Muscle of leg (tissue), 3 donors: ENCODE measurements at regions not wholly inside any gene's neighbourhood (a gene's known extent, or its start where the extent isn't known, plus 50 kb on each side); places are given as distances from the start of the nearest gene placed in this dataset.

Experiments used
- DNase-seq: peaks from one replicate; pipeline ENCODE4 v3.0.0; 2013
- H3K27ac ChIP-seq: one replicate; pipeline ENCODE4 v1.5.1; 2013; ENCODE audit warnings: mild to moderate bottlenecking, low read length, control low read depth
- H3K27me3 ChIP-seq: one replicate; pipeline ENCODE4 v1.6.1; 2013; ENCODE audit warnings: low read length; ENCODE audit not compliant: control insufficient read depth, insufficient read depth
- H3K36me3 ChIP-seq: one replicate; pipeline ENCODE4 v1.6.1; 2013; ENCODE audit warnings: low read length; ENCODE audit not compliant: control insufficient read depth, insufficient read depth
- H3K4me1 ChIP-seq: one replicate; pipeline ENCODE4 v1.6.1; 2013; ENCODE audit warnings: low read length; ENCODE audit not compliant: control insufficient read depth, insufficient read depth
- H3K4me3 ChIP-seq: one replicate; pipeline ENCODE4 v1.5.1; 2013; ENCODE audit warnings: low read length, control low read depth
- H3K9me3 ChIP-seq: replicated peaks from 2 replicates; pipeline ENCODE4 v1.6.1; 2013; ENCODE audit warnings: low read depth, low read length; ENCODE audit not compliant: control insufficient read depth
- WGBS: methylation state at CpG from one replicate; pipeline ENCODE4 v1.1.5; 2013; ENCODE audit warnings: missing lambda C conversion rate; ENCODE audit not compliant: insufficient coverage; 5-methylcytosine and 5-hydroxymethylcytosine counted together

DNA sequence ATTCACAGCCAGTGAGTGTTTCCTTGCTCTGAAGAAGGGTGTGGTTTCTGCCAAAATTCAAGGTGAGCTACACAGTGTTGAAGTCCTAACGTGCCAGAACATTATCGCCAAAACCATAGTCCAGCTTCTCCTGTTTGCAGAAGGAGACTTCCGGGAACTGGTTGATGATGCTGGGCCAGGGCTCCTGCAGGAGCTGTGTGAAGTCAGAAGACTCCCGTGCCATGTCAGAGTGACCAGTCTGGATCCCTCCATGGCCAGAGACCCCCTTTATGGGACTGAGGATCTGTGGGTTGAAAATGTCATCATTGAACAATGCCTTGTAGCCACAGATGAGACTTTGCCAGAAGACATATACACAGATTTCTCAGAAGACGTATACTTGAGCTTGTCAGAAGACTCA lies 96.0 kb upstream of the RAB12 start:
- no peak overlapping the region for H3K4me3 ChIP-seq
- no peak for DNase-seq
- peaks cover 16% of the 10 kb centered on the region for H3K27me3 ChIP-seq
- WGBS = 95% methylated on average over 4 of the region's 5 CpGs
- H3K4me1 ChIP-seq = no peaks in the 10 kb centered on the region
- H3K9me3 ChIP-seq = no peaks in the 10 kb centered on the region
- H3K27ac ChIP-seq = no peak overlapping the region
- H3K36me3 ChIP-seq = no peaks in the 10 kb centered on the region

DNA sequence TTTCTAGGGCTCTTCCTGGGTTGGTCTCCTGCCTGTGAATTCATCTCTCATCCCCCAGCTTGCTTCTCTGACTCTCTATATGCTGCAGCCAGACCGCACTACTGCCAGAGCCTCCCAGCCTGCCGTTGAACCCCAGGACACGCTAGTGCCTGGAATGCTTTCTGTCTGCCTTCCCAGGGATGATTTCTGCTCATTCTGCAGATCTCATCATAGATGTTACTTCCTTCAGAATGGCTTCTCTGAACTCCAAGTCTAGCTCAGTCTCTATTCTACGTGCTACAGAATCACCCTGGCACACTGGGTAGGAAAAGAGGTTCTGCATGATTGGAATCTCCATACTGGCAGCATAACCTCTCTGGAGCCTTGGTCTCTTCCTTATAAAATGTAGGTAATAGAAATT lies 94.8 kb upstream of the RAB12 start:
- H3K27me3 ChIP-seq = peaks cover 16% of the 10 kb centered on the region
- DNase-seq = no peak
- no peak overlapping the region for H3K4me3 ChIP-seq
- H3K27ac ChIP-seq = no peak overlapping the region
- no peaks in the 10 kb centered on the region for H3K9me3 ChIP-seq
- H3K36me3 ChIP-seq = no peaks in the 10 kb centered on the region
- no peaks in the 10 kb centered on the region for H3K4me1 ChIP-seq
- 63% methylated on average over 3 of the region's 4 CpGs for WGBS

DNA sequence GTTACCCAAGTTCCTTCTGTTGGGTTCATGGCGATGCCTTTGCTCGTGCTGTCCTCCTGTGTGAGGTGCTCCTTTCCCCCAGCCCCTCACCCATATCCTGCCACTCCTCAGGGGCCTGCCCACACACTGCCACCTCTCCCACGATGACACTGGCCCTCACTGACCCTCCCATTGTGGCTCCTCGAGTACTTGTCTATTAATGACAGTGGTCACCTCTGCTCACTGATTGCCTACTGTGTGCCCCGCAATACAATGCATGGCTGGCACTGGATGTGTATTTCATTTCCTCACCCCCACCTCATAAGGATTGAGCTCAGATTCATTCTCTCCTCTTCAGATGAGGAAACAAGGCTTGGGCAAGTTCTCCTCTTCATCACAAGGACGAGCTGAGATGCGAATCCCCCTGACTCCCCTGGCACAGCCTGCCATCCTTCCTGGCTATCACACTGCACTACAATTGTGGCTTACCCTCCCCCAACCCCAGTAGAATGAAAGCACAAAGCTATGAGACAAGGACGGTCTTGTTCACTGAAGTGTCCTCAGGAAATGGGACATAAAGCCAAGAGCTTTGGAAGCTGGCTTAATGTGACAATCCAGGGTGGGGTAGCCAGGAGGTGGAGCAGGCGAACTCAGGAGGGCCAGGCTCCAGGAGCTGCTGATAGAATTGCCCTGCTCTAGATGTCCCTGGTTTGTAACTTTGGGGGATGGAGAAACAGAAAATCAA lies 93.9 kb upstream of the RAB12 start:
- Histone ChIP-seq H3K27ac (no peak overlapping the region), H3K9me3 (no peaks in the 10 kb centered on the region), H3K4me3 (no peak overlapping the region), H3K36me3 (no peaks in the 10 kb centered on the region), H3K27me3 (peaks cover 12% of the 10 kb centered on the region), H3K4me1 (no peaks in the 10 kb centered on the region)
- 87% methylated on average over 7 of the region's 9 CpGs for WGBS
- DNase-seq = no peak

DNA sequence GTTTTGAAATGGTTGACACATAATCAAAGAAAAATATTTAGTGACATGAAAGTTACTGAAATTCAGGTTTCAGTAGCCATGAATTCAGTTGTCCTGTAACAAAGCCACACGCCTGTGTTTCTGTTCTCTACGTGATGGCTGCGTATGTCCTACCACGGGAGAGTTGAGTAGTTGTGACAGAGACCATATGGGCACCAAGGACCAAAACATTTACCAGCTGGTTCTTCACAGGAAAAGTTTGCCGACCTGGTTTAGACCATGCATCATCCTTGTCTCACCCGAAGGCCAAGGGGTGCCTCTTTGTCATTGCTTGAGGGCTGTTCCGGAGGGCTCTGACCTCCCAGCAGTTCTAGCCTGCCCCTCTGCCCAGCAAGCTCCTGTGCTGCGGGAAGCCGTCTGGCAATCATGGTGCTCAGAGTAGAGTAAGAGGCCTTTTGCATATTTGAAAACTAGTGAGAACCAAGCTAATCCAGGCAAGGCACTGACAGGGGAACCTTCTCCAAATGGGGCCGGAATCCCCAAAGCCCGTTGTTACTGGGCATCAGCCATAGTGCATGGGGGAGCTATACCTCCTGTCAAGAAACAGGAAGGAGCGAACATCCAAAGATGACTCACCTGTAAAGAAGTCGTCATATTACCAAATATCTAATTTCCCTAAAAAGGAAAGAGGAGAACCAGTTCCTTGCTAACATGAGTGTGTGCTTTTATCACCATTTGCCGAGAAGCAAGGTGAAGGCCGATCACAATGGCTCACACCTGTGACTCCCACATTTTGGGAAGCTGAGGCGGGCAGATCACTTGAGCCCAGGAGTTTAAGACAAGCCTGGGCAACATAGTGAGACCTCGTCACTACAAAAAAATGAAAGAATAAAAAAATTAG lies 92.6 kb upstream of the RAB12 start:
- Histone ChIP-seq H3K27me3 (peaks cover 12% of the 10 kb centered on the region), H3K4me3 (no peak overlapping the region), H3K36me3 (no peaks in the 10 kb centered on the region), H3K9me3 (peaks cover 8% of the 10 kb centered on the region), H3K4me1 (no peaks in the 10 kb centered on the region), H3K27ac (no peak overlapping the region)
- no peak for DNase-seq
- 91% methylated on average over 11 of the region's 17 CpGs for WGBS

DNA sequence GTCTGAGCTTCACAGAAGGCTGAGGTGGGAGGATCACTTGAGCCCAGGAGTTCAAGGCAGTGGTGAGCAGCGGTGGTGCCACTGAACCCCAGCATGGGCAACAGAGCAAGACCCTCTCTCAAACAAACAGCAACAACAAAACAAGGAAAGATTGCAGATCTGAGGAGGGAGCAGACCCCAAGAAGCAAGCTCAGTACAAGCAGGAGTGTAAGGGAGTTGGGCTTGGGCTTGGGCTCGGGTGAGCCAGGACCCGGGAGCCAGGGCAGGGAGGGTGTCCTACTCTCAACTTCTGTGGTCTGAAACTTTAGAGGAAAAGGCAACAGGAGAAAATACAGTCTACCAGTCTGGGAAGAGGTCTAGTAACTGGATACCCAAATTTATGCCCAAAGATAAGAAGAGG lies 92.0 kb upstream of the RAB12 start:
- Histone ChIP-seq H3K4me1 (no peaks in the 10 kb centered on the region), H3K27ac (no peak overlapping the region), H3K36me3 (no peaks in the 10 kb centered on the region), H3K4me3 (no peak overlapping the region), H3K9me3 (peaks cover 8% of the 10 kb centered on the region), H3K27me3 (peaks cover 15% of the 10 kb centered on the region)
- no peak for DNase-seq
- WGBS = 88% methylated on average over 2 of the region's 3 CpGs

DNA sequence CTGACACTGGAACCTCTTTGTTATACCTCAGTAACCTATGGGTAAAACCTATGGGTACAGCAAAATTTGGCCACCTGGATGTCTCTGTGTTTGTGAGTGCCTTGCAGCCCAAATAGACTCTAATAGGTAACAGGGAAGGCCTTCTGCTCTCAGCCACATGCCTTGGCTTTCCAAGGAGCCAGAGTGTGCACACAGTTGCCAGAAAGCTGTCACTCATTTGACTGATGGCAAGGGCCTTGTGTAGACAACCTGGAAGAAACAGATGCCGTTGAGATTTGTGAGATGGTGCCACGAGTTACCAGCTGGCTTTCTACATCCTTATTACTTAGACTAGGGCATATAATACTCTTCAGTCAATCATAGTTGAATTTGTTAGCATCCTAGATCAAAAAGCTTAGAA lies 90.1 kb upstream of the RAB12 start:
- peak; percentile 62 for DNase-seq
- WGBS = no CpG with 5 or more reads among the region's 2 CpGs
- no peaks in the 10 kb centered on the region for H3K4me1 ChIP-seq

DNA sequence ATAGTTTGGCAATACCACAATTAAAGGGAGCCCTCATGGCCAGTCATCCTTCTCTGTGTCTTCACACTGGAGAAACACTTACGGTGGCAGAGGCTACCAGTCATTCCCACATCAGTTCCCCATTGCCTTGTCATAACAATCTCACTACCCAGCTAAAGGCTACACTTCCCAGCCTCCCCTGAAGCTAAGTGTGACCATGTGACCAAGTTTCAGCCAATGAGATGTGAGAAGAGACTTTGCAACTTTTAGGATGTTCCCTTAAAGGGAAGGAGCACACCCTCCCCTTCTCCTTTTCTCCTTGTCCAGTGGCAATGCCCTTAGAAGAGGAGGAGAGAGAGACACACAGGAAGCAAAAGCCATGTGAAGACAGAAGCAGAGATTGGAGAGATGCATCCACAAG lies 89.0 kb upstream of the RAB12 start:
- Histone ChIP-seq H3K27ac (no peak overlapping the region), H3K36me3 (no peaks in the 10 kb centered on the region), H3K4me3 (no peak overlapping the region), H3K4me1 (no peaks in the 10 kb centered on the region), H3K27me3 (peaks cover 27% of the 10 kb centered on the region), H3K9me3 (peaks cover 8% of the 10 kb centered on the region)
- no CpG with 5 or more reads among the region's 1 CpG for WGBS
- DNase-seq = no peak

More for the DNA sequence above, 90.1 kb upstream of the RAB12 start:
- Histone ChIP-seq H3K36me3 (no peaks in the 10 kb centered on the region), H3K27ac (no peak overlapping the region), H3K4me3 (no peak overlapping the region), H3K9me3 (peaks cover 8% of the 10 kb centered on the region), H3K27me3 (peaks cover 27% of the 10 kb centered on the region)

DNA sequence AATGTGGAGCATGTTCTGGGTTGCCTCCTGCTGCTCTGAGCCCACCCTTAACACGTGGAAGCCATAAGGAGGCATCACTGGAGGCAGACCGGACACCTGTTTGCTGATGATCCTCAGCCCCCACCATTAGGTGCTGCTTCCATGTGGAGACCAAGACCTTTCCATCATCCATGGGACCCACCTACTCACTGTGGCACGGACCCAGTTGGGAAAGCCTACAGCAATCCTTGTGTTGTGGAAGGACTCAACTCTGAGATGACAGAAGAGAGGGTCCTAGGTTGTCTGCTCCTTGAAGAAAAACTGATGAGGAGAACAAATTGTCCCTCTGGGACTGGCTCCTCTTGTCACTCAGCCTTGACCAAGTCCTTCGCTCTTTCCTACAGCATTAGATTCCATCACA lies 86.5 kb upstream of the RAB12 start:
- H3K4me3 ChIP-seq = no peak overlapping the region
- H3K27ac ChIP-seq = no peak overlapping the region
- peaks cover 25% of the 10 kb centered on the region for H3K27me3 ChIP-seq
- no peak for DNase-seq
- no peaks in the 10 kb centered on the region for H3K36me3 ChIP-seq
- H3K4me1 ChIP-seq = no peaks in the 10 kb centered on the region
- peaks cover 8% of the 10 kb centered on the region for H3K9me3 ChIP-seq
- WGBS = 92% methylated on average over 2 of the region's 4 CpGs

DNA sequence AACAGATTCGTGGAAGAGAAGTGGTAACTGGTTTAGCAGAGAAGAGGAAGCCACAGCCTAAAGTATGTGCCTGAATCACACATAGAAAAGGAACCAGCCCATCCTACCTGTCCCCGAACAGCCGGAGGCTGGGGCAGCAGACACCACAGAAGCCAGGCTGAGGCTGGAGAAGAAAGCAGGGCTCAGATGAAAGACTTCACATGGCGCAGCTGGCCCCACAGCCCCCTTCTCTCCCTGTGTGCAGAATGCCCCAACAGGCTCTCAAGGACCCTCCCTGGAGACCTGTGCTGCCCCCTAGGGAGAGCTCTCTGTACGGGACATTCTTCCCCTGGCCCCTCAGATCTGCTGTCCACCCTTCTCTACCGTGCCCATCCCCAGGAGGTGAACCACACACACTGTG lies 83.5 kb upstream of the RAB12 start:
- H3K36me3 ChIP-seq = no peaks in the 10 kb centered on the region
- no peak for DNase-seq
- H3K4me1 ChIP-seq = no peaks in the 10 kb centered on the region
- peaks cover 32% of the 10 kb centered on the region for H3K27me3 ChIP-seq
- 33% methylated on average over 1 of the region's 6 CpGs for WGBS
- H3K9me3 ChIP-seq = peaks cover 8% of the 10 kb centered on the region
- no peak overlapping the region for H3K27ac ChIP-seq
- H3K4me3 ChIP-seq = no peak overlapping the region

DNA sequence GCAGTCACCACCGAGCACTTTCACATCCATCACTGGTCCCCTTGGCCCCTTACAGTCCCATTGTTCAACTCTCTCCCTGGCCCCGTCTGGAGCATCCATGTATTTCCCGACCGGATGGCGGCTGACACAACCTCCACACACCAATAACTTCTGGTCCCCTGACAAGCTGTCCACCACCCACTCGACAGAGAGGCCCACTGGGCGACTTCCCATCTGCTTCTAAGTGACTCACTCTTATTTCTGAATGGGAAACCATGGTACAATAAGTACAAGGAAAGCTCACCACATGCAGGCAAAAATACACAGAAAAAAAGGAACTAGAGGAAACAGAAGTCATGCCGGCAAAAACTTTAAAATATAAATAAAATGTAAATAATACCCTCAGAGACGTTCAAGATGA lies 82.9 kb upstream of the RAB12 start:
- Histone ChIP-seq H3K27ac (no peak overlapping the region), H3K4me3 (no peak overlapping the region), H3K4me1 (no peaks in the 10 kb centered on the region), H3K36me3 (no peaks in the 10 kb centered on the region), H3K9me3 (peaks cover 5% of the 10 kb centered on the region), H3K27me3 (peaks cover 32% of the 10 kb centered on the region)
- 61% methylated on average over 5 of the region's 9 CpGs for WGBS
- no peak for DNase-seq
